H1 (cell line): ENCODE measurements at regions not wholly inside any gene's neighbourhood (a gene's known extent, or its start where the extent isn't known, plus 50 kb on each side); places are given as distances from the start of the nearest gene placed in this dataset.

Experiments
- CTCF ChIA-PET: fragments of 300-600 bp; sonication (Branson Sonifier 250); formaldehyde crosslinking; loops from one replicate; lab custom pipeline; 2021; ENCODE audit not compliant: partially characterized antibody; lab: Charles Lee
- POLR2A ChIA-PET: fragments of 300-600 bp; sonication (Branson Sonifier 250); formaldehyde crosslinking; loops from one replicate; lab custom pipeline; 2021; ENCODE audit warnings: inconsistent platforms; ENCODE audit not compliant: partially characterized antibody; lab: Charles Lee
- DNase-seq, 2 experiments: peaks; one replicate each; pipeline versions ENCODE4 v3.0.0 to v3.0.0-alpha.2; 2010 to 2022; ENCODE audit warnings: low spot score in 2 of 2, low read depth in 1 of 2, mixed read lengths in 1 of 2
- FAIRE-seq: peaks from 2 replicates; lab custom pipeline; 2011; peaks lifted over from hg19 to GRCh38; lab: Jason Lieb, UNC
- H2AFZ ChIP-seq: 2 replicates; pipeline ENCODE4 v1.8.1; 2012; ENCODE audit warnings: low read length, inconsistent platforms
- H2AK5ac ChIP-seq: 2 replicates; pipeline ENCODE4 v1.6.1; 2013; ENCODE audit warnings: low read depth, low read length
- H2BK120ac ChIP-seq: replicated peaks from 2 replicates; pipeline ENCODE3; 2013; ENCODE audit warnings: low read depth, low read length, inconsistent platforms
- H2BK12ac ChIP-seq: 2 replicates; pipeline ENCODE4 v1.6.1; 2013; ENCODE audit warnings: low read depth, low read length
- H2BK15ac ChIP-seq: 2 replicates; pipeline ENCODE4 v1.6.1; 2013; ENCODE audit warnings: low read length
- H2BK20ac ChIP-seq: 2 replicates; pipeline ENCODE4 v1.6.1; 2013; ENCODE audit warnings: low read length
- H2BK5ac ChIP-seq: 2 replicates; pipeline ENCODE4 v1.6.1; 2013; ENCODE audit warnings: low read depth, low read length
- H3K14ac ChIP-seq: 2 replicates; pipeline ENCODE4 v1.6.1; 2013; ENCODE audit warnings: inconsistent platforms; ENCODE audit not compliant: insufficient read length
- H3K18ac ChIP-seq: 2 replicates; pipeline ENCODE4 v1.6.1; 2013; ENCODE audit warnings: low read length; ENCODE audit errors: extremely low read depth
- H3K23ac ChIP-seq: 2 replicates; pipeline ENCODE4 v1.6.1; 2013; ENCODE audit warnings: inconsistent platforms; ENCODE audit not compliant: insufficient read length
- H3K23me2 ChIP-seq: 2 replicates; pipeline ENCODE4 v1.6.1; 2013; ENCODE audit warnings: low read depth, low read length
- H3K27ac ChIP-seq: 2 replicates; pipeline ENCODE4 v1.6.1; 2011; ENCODE audit warnings: low read depth, low read length, inconsistent platforms
- H3K27me3 ChIP-seq, 4 experiments: replicated peaks in 1 of 4; 1 replicate in 1 of 4; 2 replicates in 3 of 4; pipeline versions ENCODE4 v1.6.1 to v1.8.1; 2011 to 2013; ENCODE audit warnings: low read length in 3 of 4, mild to moderate bottlenecking in 3 of 4, inconsistent platforms in 2 of 4, mixed read lengths in 2 of 4, moderate library complexity in 1 of 4; ENCODE audit not compliant: control insufficient read depth in 3 of 4, insufficient read depth in 3 of 4; ENCODE audit errors: extremely low read depth in 1 of 4
- H3K36me3 ChIP-seq, 4 experiments: 2 replicates each; pipeline versions ENCODE4 v1.6.1 to v1.8.1; 2011 to 2013; ENCODE audit warnings: mild to moderate bottlenecking in 4 of 4, low read length in 3 of 4, moderate library complexity in 2 of 4, control low read depth in 1 of 4, inconsistent platforms in 1 of 4; ENCODE audit not compliant: insufficient read depth in 4 of 4, control insufficient read depth in 2 of 4
- H3K4ac ChIP-seq: replicated peaks from 2 replicates; pipeline ENCODE3; 2013; ENCODE audit warnings: low read length, low read depth, mixed read lengths, inconsistent platforms; ENCODE audit not compliant: insufficient read length
- H3K4me1 ChIP-seq, 4 experiments: replicated peaks in 1 of 4; 1 replicate in 1 of 4; 2 replicates in 3 of 4; pipeline versions ENCODE4 v1.6.1 to v1.8.1; 2011 to 2013; ENCODE audit warnings: low read length in 3 of 4, inconsistent platforms in 2 of 4, mixed read lengths in 1 of 4; ENCODE audit not compliant: insufficient read depth in 4 of 4, control insufficient read depth in 3 of 4
- H3K4me2 ChIP-seq, 2 experiments: 2 replicates each; pipeline versions ENCODE4 v1.6.1 to v1.8.1; 2011 to 2013; ENCODE audit warnings: low read depth in 2 of 2, low read length in 2 of 2, control low read depth in 1 of 2, inconsistent platforms in 1 of 2, mild to moderate bottlenecking in 1 of 2; ENCODE audit not compliant: insufficient read depth in 1 of 2
- H3K4me3 ChIP-seq, 4 experiments: fragments of 200-600, 300-600 bp in 1 of 4; sonication (generic), shearing (Covaris generic), sonication (Bioruptor Twin) in 1 of 4; 2 replicates each; pipeline versions ENCODE4 v1.5.1 to v1.8.1; 2011 to 2016; ENCODE audit warnings: low read length in 4 of 4, low read depth in 3 of 4, control low read depth in 2 of 4, inconsistent platforms in 2 of 4, mild to moderate bottlenecking in 2 of 4, mixed read lengths in 1 of 4, moderate library complexity in 1 of 4; ENCODE audit not compliant: insufficient read depth in 2 of 4; ENCODE audit errors: extremely low read depth in 1 of 4
- H3K56ac ChIP-seq: replicated peaks from 2 replicates; pipeline ENCODE3; 2013; ENCODE audit warnings: low read depth, mild to moderate bottlenecking, mixed read lengths, low read length, inconsistent platforms; ENCODE audit not compliant: insufficient read length
- H3K79me1 ChIP-seq: 2 replicates; pipeline ENCODE4 v1.6.1; 2013; ENCODE audit warnings: low read depth, low read length, control low read depth
- H3K79me2 ChIP-seq, 2 experiments: 2 replicates each; pipeline versions ENCODE4 v1.6.1 to v1.8.1; 2012 to 2013; ENCODE audit warnings: low read length in 2 of 2, mild to moderate bottlenecking in 2 of 2, inconsistent platforms in 1 of 2; ENCODE audit not compliant: insufficient read depth in 2 of 2, control insufficient read depth in 1 of 2
- H3K9ac ChIP-seq, 4 experiments: replicated peaks in 1 of 4; 1 replicate in 1 of 4; 2 replicates in 3 of 4; pipeline versions ENCODE4 v1.6.1 to v1.8.1; 2011 to 2013; ENCODE audit warnings: low read depth in 3 of 4, low read length in 3 of 4, control low read depth in 2 of 4, mild to moderate bottlenecking in 2 of 4, moderate library complexity in 2 of 4, inconsistent platforms in 1 of 4; ENCODE audit errors: extremely low read depth in 1 of 4
- H3K9me3 ChIP-seq, 2 experiments: 2 replicates each; pipeline versions ENCODE4 v1.6.1 to v1.8.1; 2012 to 2013; ENCODE audit warnings: mild to moderate bottlenecking in 2 of 2, moderate library complexity in 2 of 2, control low read depth in 1 of 2, inconsistent platforms in 1 of 2, low read depth in 1 of 2, low read length in 1 of 2, mixed read lengths in 1 of 2; ENCODE audit not compliant: insufficient read depth in 2 of 2
- H4K20me1 ChIP-seq, 2 experiments: replicated peaks in 1 of 2; 2 replicates each; pipeline versions ENCODE3 to v1.8.1; 2011 to 2013; ENCODE audit warnings: inconsistent platforms in 2 of 2, low read length in 2 of 2, mild to moderate bottlenecking in 1 of 2; ENCODE audit not compliant: insufficient read depth in 2 of 2, control insufficient read depth in 1 of 2
- H4K5ac ChIP-seq: 2 replicates; pipeline ENCODE4 v1.6.1; 2013; ENCODE audit warnings: low read length, low read depth, mixed read lengths, inconsistent platforms; ENCODE audit not compliant: insufficient read length
- H4K8ac ChIP-seq: 2 replicates; pipeline ENCODE4 v1.8.0; 2013; ENCODE audit warnings: mild to moderate bottlenecking, moderate library complexity, low read length, inconsistent platforms; ENCODE audit not compliant: insufficient read depth; ENCODE audit errors: extremely low read depth
- H4K91ac ChIP-seq: replicated peaks from 2 replicates; pipeline ENCODE3; 2013; ENCODE audit warnings: low read length, mixed read lengths, inconsistent platforms; ENCODE audit not compliant: insufficient read length
- ASH2L ChIP-seq: fragments of 200-600, 300-600 bp; sonication (generic); IDR thresholded peaks from one replicate; pipeline ENCODE4 v1.7.1; 2017; ENCODE audit warnings: low read length
- CBX8 ChIP-seq: fragments of 300-800, 300-1000 bp; sonication (generic); IDR thresholded peaks from 2 replicates; pipeline ENCODE4 v1.7.1; 2016; ENCODE audit warnings: low read depth, low read length, borderline replicate concordance
- CTCF ChIP-seq, 3 experiments: IDR thresholded peaks; 1 replicate in 2 of 3; 2 replicates in 1 of 3; pipeline versions ENCODE4 v1.5.1 to v1.6.1; 2011; ENCODE audit warnings: low read length in 3 of 3, mild to moderate bottlenecking in 3 of 3, inconsistent platforms in 2 of 3, low read depth in 1 of 3, moderate library complexity in 1 of 3; ENCODE audit not compliant: insufficient read depth in 1 of 3; ENCODE audit errors: control extremely low read depth in 1 of 3
- NRF1 ChIP-seq: IDR thresholded peaks from 2 replicates; pipeline ENCODE4 v1.6.1; 2011; ENCODE audit warnings: mild to moderate bottlenecking, low read depth, low read length, improper control_type of control experiment
- PHF8 ChIP-seq: fragments of 200-600 bp; sonication (generic); conservative IDR thresholded peaks from 2 replicates; pipeline ENCODE4 v1.7.1; 2012; ENCODE audit warnings: low read depth, mild to moderate bottlenecking, inconsistent platforms, low read length, moderate library complexity
- POU5F1 ChIP-seq: IDR thresholded peaks from 2 replicates; pipeline ENCODE4 v1.6.1; 2011; ENCODE audit warnings: low read depth, mild to moderate bottlenecking, low read length, moderate library complexity
- RFX5 ChIP-seq: IDR thresholded peaks from 2 replicates; pipeline ENCODE4 v1.6.1; 2011; ENCODE audit warnings: low read depth, low read length, improper control_type of control experiment, borderline replicate concordance
- SAP30 ChIP-seq: fragments of 300-600 bp; sonication (generic); IDR thresholded peaks from 2 replicates; pipeline ENCODE4 v1.7.1; 2012; ENCODE audit warnings: low read length, moderate library complexity, mild to moderate bottlenecking, inconsistent platforms; ENCODE audit not compliant: insufficient read depth, insufficient replicate concordance
- SIX5 ChIP-seq: IDR thresholded peaks from 2 replicates; pipeline ENCODE4 v1.6.1; 2011; ENCODE audit warnings: mild to moderate bottlenecking, low read depth, low read length
- SUZ12 ChIP-seq: fragments of 200-600 bp; sonication (generic); IDR thresholded peaks from 2 replicates; pipeline ENCODE4 v1.6.1; 2012; ENCODE audit warnings: mild to moderate bottlenecking, inconsistent platforms, low read length, moderate library complexity, mixed read lengths
- WGBS, 2 experiments: shearing (Covaris generic) in 1 of 2; methylation state at CpG; one replicate each; pipeline versions ENCODE4 v1.1.6 to v1.1.7; 2013 to 2015; ENCODE audit warnings: low lambda C conversion rate in 2 of 2, mixed read lengths in 2 of 2, inconsistent platforms in 1 of 2, low coverage in 1 of 2, missing lambda C conversion rate in 1 of 2; ENCODE audit not compliant: insufficient replicate concordance in 2 of 2, insufficient coverage in 1 of 2, insufficient read length in 1 of 2; ENCODE audit errors: extremely low coverage in 1 of 2, missing lambda C conversion rate in 1 of 2; 5-methylcytosine and 5-hydroxymethylcytosine counted together

- FAIRE-seq = no peak
- H2BK5ac ChIP-seq = no peak overlapping the region
- no peak overlapping the region for H3K4me2 ChIP-seq
- H3K18ac ChIP-seq = no peak overlapping the region
- no peak overlapping the region for H3K14ac ChIP-seq
- H3K9me3 ChIP-seq = no peaks in the 10 kb centered on the region
- 97% methylated on average over 3 of the region's 4 CpGs; no CpG with 5 or more reads in 1 of the 2 experiments for WGBS, 2 experiments
- H3K27me3 ChIP-seq = no peaks in the 10 kb centered on the region
- no peaks in the 10 kb centered on the region for H3K79me1 ChIP-seq
- no peaks in the 10 kb centered on the region for H4K20me1 ChIP-seq
- no peak for DNase-seq
- no peak overlapping the region for H3K23ac ChIP-seq
- no peak overlapping the region for H2AFZ ChIP-seq
- H3K56ac ChIP-seq = no peak overlapping the region
- H4K5ac ChIP-seq = no peak overlapping the region
- POLR2A ChIA-PET = no interaction called here
- H3K4ac ChIP-seq = no peak overlapping the region
- H3K23me2 ChIP-seq = no peaks in the 10 kb centered on the region
- no peak overlapping the region for H3K9ac ChIP-seq
- no peak overlapping the region for H4K8ac ChIP-seq
- H2AK5ac ChIP-seq = no peak overlapping the region
- H3K4me3 ChIP-seq = no peak overlapping the region
- H3K79me2 ChIP-seq = no peaks in the 10 kb centered on the region
- H4K91ac ChIP-seq = no peak overlapping the region
- H2BK12ac ChIP-seq = no peak overlapping the region
- TF ChIP-seq SUZ12 (no peak), SIX5 (no peak), RFX5 (no peak), POU5F1 (no peak), NRF1 (no peak), CBX8 (no peak), PHF8 (no peak), CTCF (IDR thresholded peaks at IDR 0.05; ENCODE audit: control extremely low read depth in 1 of 3, insufficient read depth in 1 of 3, low read depth in 1 of 3, low read length in 3 of 3) (no peak), SAP30 (no peak), ASH2L (no peak)
- no peak overlapping the region for H2BK120ac ChIP-seq
- no peak overlapping the region for H2BK20ac ChIP-seq
- no peaks in the 10 kb centered on the region for H3K36me3 ChIP-seq
- no peak overlapping the region for H2BK15ac ChIP-seq
- H3K27ac ChIP-seq = no peak overlapping the region
- CTCF ChIA-PET = no interaction called here
- H3K4me1 ChIP-seq = no peaks in the 10 kb centered on the region
These were observed 311.5 kb downstream of the PPP1R2C start for GRCh38 chrX:42466332-42467046.
